ENCODE measurements at regions not wholly inside any gene's neighbourhood (a gene's known extent, or its start where the extent isn't known, plus 50 kb on each side); places are given as distances from the start of the nearest gene placed in this dataset.

GRCh38 chr9:19967216-19967887 lies 178.5 kb upstream of the SLC24A2 start:
- H4K20me1 ChIP-seq (replicated peaks in 1 of 2; ENCODE audit: control insufficient read depth in 1 of 2, insufficient read depth in 2 of 2, low read length in 2 of 2) = no peaks in the 10 kb centered on the region
- H3K4me3 ChIP-seq (ENCODE audit: extremely low read depth in 1 of 4, insufficient read depth in 2 of 4, low read depth in 3 of 4, low read length in 4 of 4) = peak overlapping the region in 1 of 4 experiments; percentile 38; a peak in 1 of 8 replicates
- H2BK12ac ChIP-seq (ENCODE audit: low read depth, low read length) = no peak overlapping the region
- no peak overlapping the region for H3K9ac ChIP-seq (replicated peaks in 1 of 4; ENCODE audit: extremely low read depth in 1 of 4, low read depth in 3 of 4, low read length in 3 of 4)
- no peak overlapping the region for H3K56ac ChIP-seq (replicated peaks; ENCODE audit: insufficient read length, low read depth, low read length)
- no peak overlapping the region for H2BK15ac ChIP-seq (ENCODE audit: low read length)
- no peak overlapping the region for H4K5ac ChIP-seq (ENCODE audit: insufficient read length, low read depth, low read length)
- H3K18ac ChIP-seq (ENCODE audit: extremely low read depth, low read length) = no peak overlapping the region
- no peak overlapping the region for H3K4ac ChIP-seq (replicated peaks; ENCODE audit: insufficient read length, low read depth, low read length)
- H4K8ac ChIP-seq (ENCODE audit: extremely low read depth, insufficient read depth, low read length) = no peak overlapping the region
- DNase-seq (ENCODE audit: low read depth in 1 of 2, low spot score in 2 of 2) = no peak
- no peak overlapping the region for H2BK120ac ChIP-seq (replicated peaks; ENCODE audit: low read depth, low read length)
- H3K27me3 ChIP-seq (replicated peaks in 1 of 4; ENCODE audit: control insufficient read depth in 3 of 4, extremely low read depth in 1 of 4, insufficient read depth in 3 of 4, low read length in 3 of 4) = no peaks in the 10 kb centered on the region
- no peak overlapping the region for H3K23ac ChIP-seq (ENCODE audit: insufficient read length)
- no peaks in the 10 kb centered on the region for H3K79me1 ChIP-seq (ENCODE audit: low read depth, low read length)
- H3K9me3 ChIP-seq (ENCODE audit: insufficient read depth in 2 of 2, low read depth in 1 of 2, low read length in 1 of 2) = no peaks in the 10 kb centered on the region
- H3K14ac ChIP-seq (ENCODE audit: insufficient read length) = no peak overlapping the region
- peak overlapping the region; percentile 56 to 57; a peak in 2 of 4 replicates for H3K4me2 ChIP-seq (ENCODE audit: insufficient read depth in 1 of 2, low read depth in 2 of 2, low read length in 2 of 2)
- FAIRE-seq = peak; percentile 65
- POLR2A ChIA-PET (ENCODE audit: partially characterized antibody) = interaction anchor here (0.6 kb wide), 1 partner anchor 23 kb away, joined by 3 read pairs; no protein-coding TSS in a partner anchor
- no peak overlapping the region for H3K27ac ChIP-seq (ENCODE audit: low read depth, low read length)
- no peaks in the 10 kb centered on the region for H3K36me3 ChIP-seq (ENCODE audit: control insufficient read depth in 2 of 4, insufficient read depth in 4 of 4, low read length in 3 of 4)
- 76% methylated on average over 1 of the region's 1 CpG; no CpG with 5 or more reads in 1 of the 2 experiments for WGBS, 2 experiments (ENCODE audit: extremely low coverage in 1 of 2, insufficient coverage in 1 of 2, insufficient read length in 1 of 2, insufficient replicate concordance in 2 of 2, low coverage in 1 of 2, low lambda C conversion rate in 2 of 2, missing lambda C conversion rate in 1 of 2)
- no peak overlapping the region for H2AFZ ChIP-seq (ENCODE audit: low read length)
- CTCF ChIA-PET (ENCODE audit: partially characterized antibody) = interaction anchor here (0.6 to 1.3 kb wide), 6 partner anchors 16 to 1250 kb away, joined by 3 read pairs; no protein-coding TSS in a partner anchor
- H3K79me2 ChIP-seq (ENCODE audit: control insufficient read depth in 1 of 2, insufficient read depth in 2 of 2, low read length in 2 of 2) = no peaks in the 10 kb centered on the region
- H2BK5ac ChIP-seq (ENCODE audit: low read depth, low read length) = no peak overlapping the region; the same call in 1 of the 2 replicates
- H3K23me2 ChIP-seq (ENCODE audit: low read depth, low read length) = no peaks in the 10 kb centered on the region; the same call in 1 of the 2 replicates
- no peak overlapping the region for H2BK20ac ChIP-seq (ENCODE audit: low read length)
- peaks cover 1 to 17% (median 12%) of the 10 kb centered on the region in 4 experiments; a peak in 5 of 7 replicates for H3K4me1 ChIP-seq (replicated peaks in 1 of 4; ENCODE audit: control insufficient read depth in 3 of 4, insufficient read depth in 4 of 4, low read length in 3 of 4)
- no peak overlapping the region for H4K91ac ChIP-seq (replicated peaks; ENCODE audit: insufficient read length, low read length)
- no peak overlapping the region for H2AK5ac ChIP-seq (ENCODE audit: low read depth, low read length)
- TF ChIP-seq TAF7 (optimal IDR thresholded peaks at IDR 0.05; ENCODE audit: borderline replicate concordance, low read depth, low read length) (no peak), SIN3A (conservative IDR thresholded peaks at IDR 0.05 in 1 of 2, IDR thresholded peaks at IDR 0.05 in 1 of 2; ENCODE audit: low read depth in 1 of 2, low read length in 2 of 2) (no peak), SP2 (IDR thresholded peaks at IDR 0.05; ENCODE audit: low read length) (no peak), EGR1 (IDR thresholded peaks at IDR 0.05; ENCODE audit: borderline replicate concordance, low read depth, low read length) (no peak), CTCF (IDR thresholded peaks at IDR 0.05; ENCODE audit: control extremely low read depth in 1 of 3, insufficient read depth in 1 of 3, low read depth in 1 of 3, low read length in 3 of 3) (peak in 2 of 3 experiments; percentile 6 to 38; a peak in 2 of 4 replicates), ATF2 (IDR thresholded peaks at IDR 0.05; ENCODE audit: low read length) (no peak)
- TF ChIP-seq, protein P1, sequence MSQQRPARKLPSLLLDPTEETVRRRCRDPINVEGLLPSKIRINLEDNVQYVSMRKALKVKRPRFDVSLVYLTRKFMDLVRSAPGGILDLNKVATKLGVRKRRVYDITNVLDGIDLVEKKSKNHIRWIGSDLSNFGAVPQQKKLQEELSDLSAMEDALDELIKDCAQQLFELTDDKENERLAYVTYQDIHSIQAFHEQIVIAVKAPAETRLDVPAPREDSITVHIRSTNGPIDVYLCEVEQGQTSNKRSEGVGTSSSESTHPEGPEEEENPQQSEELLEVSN (IDR thresholded peaks at IDR 0.05) = no peak

Data from H1 (cell line).